CD8-positive, alpha-beta memory T cell (primary cell): ENCODE measurements at regions not wholly inside any gene's neighbourhood (a gene's known extent, or its start where the extent isn't known, plus 50 kb on each side); places are given as distances from the start of the nearest gene placed in this dataset.

Source experiments
- CTCF ChIA-PET: fragments of 350-600 bp; sonication (Branson Sonifier 250); formaldehyde crosslinking; loops from one replicate; lab custom pipeline; 2021; ENCODE audit warnings: antibody characterized with exemption; lab: Charles Lee
- POLR2A ChIA-PET: fragments of 350-600 bp; sonication (Branson Sonifier 250); formaldehyde crosslinking; loops from one replicate; lab custom pipeline; 2021; ENCODE audit warnings: antibody characterized with exemption; lab: Charles Lee
- DNase-seq, 5 donors: peaks; one replicate each; pipeline versions ENCODE4 v3.0.0 to v3.0.0-alpha.2; 2020 to 2022; ENCODE audit warnings: mixed read lengths in 1 of 5
- H3K27ac ChIP-seq: one replicate; pipeline ENCODE4 v1.7.0; 2013; ENCODE audit warnings: low read depth, mild to moderate bottlenecking, low read length, moderate library complexity
- H3K27me3 ChIP-seq: 2 replicates; pipeline ENCODE4 v1.7.0; 2013; ENCODE audit warnings: low read length, mild to moderate bottlenecking; ENCODE audit not compliant: insufficient read depth, poor library complexity, severe bottlenecking
- H3K36me3 ChIP-seq: 2 replicates; pipeline ENCODE4 v1.7.0; 2013; ENCODE audit warnings: mild to moderate bottlenecking, low read length, moderate library complexity; ENCODE audit not compliant: insufficient read depth
- H3K4me1 ChIP-seq: 2 replicates; pipeline ENCODE4 v1.7.0; 2013; ENCODE audit warnings: mild to moderate bottlenecking, low read length, moderate library complexity; ENCODE audit not compliant: insufficient read depth
- H3K4me3 ChIP-seq: 2 replicates; pipeline ENCODE4 v1.7.0; 2013; ENCODE audit warnings: mild to moderate bottlenecking, low read length
- H3K9me3 ChIP-seq: 2 replicates; pipeline ENCODE4 v1.7.0; 2013; ENCODE audit warnings: mild to moderate bottlenecking, low read length
- H3K27ac Mint-ChIP-seq, 8 donors: one replicate each; pipeline ENCODE4 v1.8.0; 2020 to 2021; ENCODE audit warnings: mixed read lengths in 8 of 8, mild to moderate bottlenecking in 6 of 8, inconsistent platforms in 3 of 8, moderate library complexity in 3 of 8
- H3K27me3 Mint-ChIP-seq, 2 donors: one replicate each; pipeline ENCODE4 v1.8.0; 2020 to 2021; ENCODE audit warnings: mixed read lengths in 2 of 2, mild to moderate bottlenecking in 1 of 2, moderate library complexity in 1 of 2
- H3K36me3 Mint-ChIP-seq, 3 donors: one replicate each; pipeline ENCODE4 v1.8.0; 2020 to 2021; ENCODE audit warnings: mixed read lengths in 3 of 3, inconsistent platforms in 1 of 3, mild to moderate bottlenecking in 1 of 3
- H3K4me1 Mint-ChIP-seq, 3 donors: one replicate each; pipeline ENCODE4 v1.8.0; 2020 to 2021; ENCODE audit warnings: mixed read lengths in 3 of 3, inconsistent platforms in 1 of 3, mild to moderate bottlenecking in 1 of 3
- H3K4me3 Mint-ChIP-seq, 7 donors: one replicate each; pipeline ENCODE4 v1.8.0; 2020 to 2021; ENCODE audit warnings: mixed read lengths in 7 of 7, mild to moderate bottlenecking in 6 of 7, moderate library complexity in 4 of 7, inconsistent platforms in 2 of 7
- H3K9me3 Mint-ChIP-seq, 5 donors: one replicate each; pipeline ENCODE4 v1.8.0; 2020 to 2022; ENCODE audit warnings: mixed read lengths in 5 of 5, mild to moderate bottlenecking in 3 of 5, moderate library complexity in 2 of 5, inconsistent platforms in 1 of 5

- Histone ChIP-seq H3K4me3 (no peak overlapping the region), H3K9me3 (no peaks in the 10 kb centered on the region), H3K4me1 (peaks cover 6% of the 10 kb centered on the region), H3K27ac (no peak overlapping the region), H3K36me3 (no peaks in the 10 kb centered on the region), H3K27me3 (no peaks in the 10 kb centered on the region)
- Mint-ChIP-seq H3K36me3 (peaks cover 0 to 1% (median 0%) of the 10 kb centered on the region in 3 donors), H3K4me1 (peaks cover 16 to 20% (median 16%) of the 10 kb centered on the region in 3 donors), H3K27me3 (no peaks in the 10 kb centered on the region), H3K9me3 (no peaks in the 10 kb centered on the region), H3K4me3 (no peak overlapping the region), H3K27ac (no peak overlapping the region)
- ChIA-PET CTCF (no interaction called here), POLR2A (no interaction called here)
- no peak for DNase-seq
Observed at GRCh38 chr10:7467031-7467667, 56.3 kb upstream of the SFMBT2 start.

GRCh38 chr10:7464691-7465090, 53.9 kb upstream of the SFMBT2 start:
- H3K36me3 Mint-ChIP-seq = peaks cover 0 to 1% (median 0%) of the 10 kb centered on the region in 3 donors

More at GRCh38 chr10:7464691-7465090, 53.9 kb upstream of the SFMBT2 start:
- H3K27me3 Mint-ChIP-seq = no peaks in the 10 kb centered on the region
- Histone ChIP-seq H3K9me3 (no peaks in the 10 kb centered on the region), H3K27ac (no peak overlapping the region), H3K36me3 (no peaks in the 10 kb centered on the region), H3K4me3 (no peak overlapping the region), H3K27me3 (no peaks in the 10 kb centered on the region), H3K4me1 (no peaks in the 10 kb centered on the region)
- H3K27ac Mint-ChIP-seq = no peak overlapping the region
- POLR2A ChIA-PET = no interaction called here
- no peak overlapping the region for H3K4me3 Mint-ChIP-seq
- H3K9me3 Mint-ChIP-seq = no peaks in the 10 kb centered on the region
- H3K4me1 Mint-ChIP-seq = no peaks in the 10 kb centered on the region
- DNase-seq = no peak
- CTCF ChIA-PET = no interaction called here
